ENCODE measurements at regions not wholly inside any gene's neighbourhood (a gene's known extent, or its start where the extent isn't known, plus 50 kb on each side); places are given as distances from the start of the nearest gene placed in this dataset.

- intact Hi-C loops (cut with micrococcal nuclease): no loop called here
- H3K36me3 ChIP-seq (ENCODE audit: control insufficient read depth, insufficient read depth, low read length): no peaks in the 10 kb centered on the region
- no peaks in the 10 kb centered on the region for H3K4me1 Mint-ChIP-seq
- 66% methylated on average over 4 of the region's 4 CpGs for WGBS (ENCODE audit: insufficient coverage)
- no peak overlapping the region for H3K27ac ChIP-seq (ENCODE audit: low read length)
- H3K4me3 Mint-ChIP-seq: no peak overlapping the region
- peak in 1 of 2 donors; percentile 13 for DNase-seq
- no peak overlapping the region for H3K27ac Mint-ChIP-seq
- H3K36me3 Mint-ChIP-seq: no peaks in the 10 kb centered on the region
- H3K9me3 Mint-ChIP-seq: no peaks in the 10 kb centered on the region
- H3K27me3 ChIP-seq (ENCODE audit: control insufficient read depth, insufficient read depth, low read length): no peaks in the 10 kb centered on the region
- ATAC-seq: peak in 2 of 3 donors; percentile 34 to 57
- H3K27me3 Mint-ChIP-seq (ENCODE audit: low read depth in 2 of 2): no peaks in the 10 kb centered on the region
- H3K9me3 ChIP-seq (ENCODE audit: control insufficient read depth, insufficient read depth, low read length): no peaks in the 10 kb centered on the region
- H3K4me3 ChIP-seq (ENCODE audit: low read length): no peak overlapping the region
- no peaks in the 10 kb centered on the region for H3K4me1 ChIP-seq (ENCODE audit: control insufficient read depth, insufficient read depth, low read length)
- TF ChIP-seq, protein P1, sequence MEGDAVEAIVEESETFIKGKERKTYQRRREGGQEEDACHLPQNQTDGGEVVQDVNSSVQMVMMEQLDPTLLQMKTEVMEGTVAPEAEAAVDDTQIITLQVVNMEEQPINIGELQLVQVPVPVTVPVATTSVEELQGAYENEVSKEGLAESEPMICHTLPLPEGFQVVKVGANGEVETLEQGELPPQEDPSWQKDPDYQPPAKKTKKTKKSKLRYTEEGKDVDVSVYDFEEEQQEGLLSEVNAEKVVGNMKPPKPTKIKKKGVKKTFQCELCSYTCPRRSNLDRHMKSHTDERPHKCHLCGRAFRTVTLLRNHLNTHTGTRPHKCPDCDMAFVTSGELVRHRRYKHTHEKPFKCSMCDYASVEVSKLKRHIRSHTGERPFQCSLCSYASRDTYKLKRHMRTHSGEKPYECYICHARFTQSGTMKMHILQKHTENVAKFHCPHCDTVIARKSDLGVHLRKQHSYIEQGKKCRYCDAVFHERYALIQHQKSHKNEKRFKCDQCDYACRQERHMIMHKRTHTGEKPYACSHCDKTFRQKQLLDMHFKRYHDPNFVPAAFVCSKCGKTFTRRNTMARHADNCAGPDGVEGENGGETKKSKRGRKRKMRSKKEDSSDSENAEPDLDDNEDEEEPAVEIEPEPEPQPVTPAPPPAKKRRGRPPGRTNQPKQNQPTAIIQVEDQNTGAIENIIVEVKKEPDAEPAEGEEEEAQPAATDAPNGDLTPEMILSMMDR (IDR thresholded peaks at IDR 0.05): no peak
Measured at GRCh38 chr3:23748398-23749110, 57.2 kb upstream of the UBE2E1 start.

DNA sequence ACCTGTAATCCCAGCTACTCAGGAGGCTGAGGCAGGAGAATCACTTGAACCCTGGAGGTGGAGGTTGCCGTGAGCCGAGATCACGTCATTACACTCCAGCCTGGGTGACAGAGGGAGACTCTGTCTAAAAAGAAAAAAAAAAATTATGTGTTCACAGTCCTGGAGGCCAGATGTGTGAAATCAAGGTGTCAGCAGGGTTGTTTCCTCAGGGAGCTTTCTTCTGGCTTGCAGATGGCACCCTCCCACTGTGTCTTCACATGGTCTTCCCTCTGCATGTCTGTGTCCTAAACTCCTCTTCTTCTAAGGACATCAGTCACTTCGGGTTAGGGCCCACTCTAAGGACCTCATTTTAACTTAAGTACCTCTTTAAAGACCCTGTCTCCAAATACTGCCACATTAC, 56.1 kb upstream of the UBE2E1 start:
- H3K9me3 Mint-ChIP-seq: no peaks in the 10 kb centered on the region
- no peak for DNase-seq
- Histone ChIP-seq H3K4me1 (ENCODE audit: control insufficient read depth, insufficient read depth, low read length) (no peaks in the 10 kb centered on the region), H3K36me3 (ENCODE audit: control insufficient read depth, insufficient read depth, low read length) (no peaks in the 10 kb centered on the region), H3K9me3 (ENCODE audit: control insufficient read depth, insufficient read depth, low read length) (no peaks in the 10 kb centered on the region), H3K4me3 (ENCODE audit: low read length) (no peak overlapping the region), H3K27me3 (ENCODE audit: control insufficient read depth, insufficient read depth, low read length) (no peaks in the 10 kb centered on the region), H3K27ac (ENCODE audit: low read length) (no peak overlapping the region)
- H3K4me1 Mint-ChIP-seq: no peaks in the 10 kb centered on the region
- intact Hi-C loops (cut with micrococcal nuclease): no loop called here
- TF ChIP-seq, protein P1 (IDR thresholded peaks at IDR 0.05): no peak
- 70% methylated on average over 4 of the region's 4 CpGs for WGBS (ENCODE audit: insufficient coverage)
- H3K4me3 Mint-ChIP-seq: no peak overlapping the region
- no peaks in the 10 kb centered on the region for H3K27me3 Mint-ChIP-seq (ENCODE audit: low read depth in 2 of 2)
- H3K27ac Mint-ChIP-seq: no peak overlapping the region
- ATAC-seq: no peak
- no peaks in the 10 kb centered on the region for H3K36me3 Mint-ChIP-seq

- Mint-ChIP-seq H3K9me3 (no peaks in the 10 kb centered on the region), H3K27ac (no peak overlapping the region), H3K4me1 (no peaks in the 10 kb centered on the region), H3K27me3 (ENCODE audit: low read depth in 2 of 2) (no peaks in the 10 kb centered on the region), H3K36me3 (no peaks in the 10 kb centered on the region), H3K4me3 (no peak overlapping the region)
- H3K27ac ChIP-seq (ENCODE audit: low read length): no peak overlapping the region
- no peaks in the 10 kb centered on the region for H3K4me1 ChIP-seq (ENCODE audit: control insufficient read depth, insufficient read depth, low read length)
- ATAC-seq (no peak), DNase-seq (no peak)
- H3K4me3 ChIP-seq (ENCODE audit: low read length): no peak overlapping the region
- H3K9me3 ChIP-seq (ENCODE audit: control insufficient read depth, insufficient read depth, low read length): no peaks in the 10 kb centered on the region
- H3K36me3 ChIP-seq (ENCODE audit: control insufficient read depth, insufficient read depth, low read length): no peaks in the 10 kb centered on the region
- WGBS (ENCODE audit: insufficient coverage): 45% methylated on average over 10 of the region's 11 CpGs
- intact Hi-C loops (cut with micrococcal nuclease): no loop called here
- TF ChIP-seq, protein P1 (IDR thresholded peaks at IDR 0.05): no peak
- no peaks in the 10 kb centered on the region for H3K27me3 ChIP-seq (ENCODE audit: control insufficient read depth, insufficient read depth, low read length)
Measured at GRCh38 chr3:23750573-23751210, 55.1 kb upstream of the UBE2E1 start.

Data from natural killer cell (primary cell).